OCI-LY3 (cell line): ENCODE measurements at regions not wholly inside any gene's neighbourhood (a gene's known extent, or its start where the extent isn't known, plus 50 kb on each side); places are given as distances from the start of the nearest gene placed in this dataset.
"Not testable (repeated sequence)": the region's sequence is repeated elsewhere in the genome, so short reads cannot be mapped to it uniquely, and the experiment has no call there.

Experiments
- H2AFZ ChIP-seq: fragments of 200-600, 300-600 bp; shearing (Covaris generic); 2 replicates; pipeline ENCODE4 v1.6.0; 2014; ENCODE audit warnings: antibody characterized with exemption, low read depth, low read length
- H3K27ac ChIP-seq: fragments of 200-600, 300-600 bp; sonication (generic); 2 replicates; pipeline ENCODE4 v1.5.1; 2014; ENCODE audit warnings: mild to moderate bottlenecking, low read length, moderate library complexity, mixed read lengths
- H3K27me3 ChIP-seq: fragments of 200-600, 300-600 bp; sonication (generic); 2 replicates; pipeline ENCODE4 v1.6.1; 2014; ENCODE audit warnings: low read depth, low read length, mixed read lengths
- H3K36me3 ChIP-seq: fragments of 200-600, 300-600 bp; sonication (generic); replicated peaks from 2 replicates; pipeline ENCODE3; 2014; ENCODE audit warnings: low read depth, low read length, mixed read lengths
- H3K4me1 ChIP-seq: fragments of 300-600, 200-600 bp; sonication (generic); 2 replicates; pipeline ENCODE4 v1.6.1; 2014; ENCODE audit warnings: low read length, mixed read lengths
- H3K4me2 ChIP-seq: fragments of 200-600, 300-600 bp; sonication (generic); 2 replicates; pipeline ENCODE4 v1.6.1; 2014; ENCODE audit warnings: low read length, mixed read lengths
- H3K4me3 ChIP-seq: fragments of 300-600, 200-600 bp; sonication (generic); 2 replicates; pipeline ENCODE4 v1.5.1; 2014; ENCODE audit warnings: antibody characterized with exemption, mild to moderate bottlenecking, low read length, moderate library complexity
- H3K79me2 ChIP-seq: fragments of 300-600, 200-600 bp; shearing (Covaris generic); 2 replicates; pipeline ENCODE4 v1.6.1; 2014; ENCODE audit warnings: mild to moderate bottlenecking, low read length, mixed read lengths
- H3K9ac ChIP-seq: fragments of 300-600, 200-600 bp; shearing (Covaris generic); 2 replicates; pipeline ENCODE4 v1.6.0; 2014; ENCODE audit warnings: mild to moderate bottlenecking, low read length, moderate library complexity
- H3K9me3 ChIP-seq: fragments of 200-600, 300-600 bp; shearing (Covaris generic); 2 replicates; pipeline ENCODE4 v1.6.1; 2014; ENCODE audit warnings: low read length, mixed read lengths; ENCODE audit not compliant: insufficient read depth
- H4K20me1 ChIP-seq: fragments of 200-600, 300-600 bp; sonication (generic); 2 replicates; pipeline ENCODE4 v1.6.1; 2016; ENCODE audit warnings: low read length, mixed read lengths; ENCODE audit not compliant: insufficient read depth
- EZH2phosphoT487 ChIP-seq: fragments of 200-600 bp; shearing (Covaris generic); IDR thresholded peaks from 2 replicates; pipeline ENCODE4 v1.6.1; 2018; ENCODE audit warnings: antibody characterized with exemption, mixed run types, low read depth
- TF ChIP-seq, protein P1 (sequence below): fragments of 200-600, 300-600 bp; sonication (generic); IDR thresholded peaks from 2 replicates; pipeline ENCODE4 v1.5.1; 2014; ENCODE audit warnings: antibody characterized with exemption, low read length, low read depth

DNA sequence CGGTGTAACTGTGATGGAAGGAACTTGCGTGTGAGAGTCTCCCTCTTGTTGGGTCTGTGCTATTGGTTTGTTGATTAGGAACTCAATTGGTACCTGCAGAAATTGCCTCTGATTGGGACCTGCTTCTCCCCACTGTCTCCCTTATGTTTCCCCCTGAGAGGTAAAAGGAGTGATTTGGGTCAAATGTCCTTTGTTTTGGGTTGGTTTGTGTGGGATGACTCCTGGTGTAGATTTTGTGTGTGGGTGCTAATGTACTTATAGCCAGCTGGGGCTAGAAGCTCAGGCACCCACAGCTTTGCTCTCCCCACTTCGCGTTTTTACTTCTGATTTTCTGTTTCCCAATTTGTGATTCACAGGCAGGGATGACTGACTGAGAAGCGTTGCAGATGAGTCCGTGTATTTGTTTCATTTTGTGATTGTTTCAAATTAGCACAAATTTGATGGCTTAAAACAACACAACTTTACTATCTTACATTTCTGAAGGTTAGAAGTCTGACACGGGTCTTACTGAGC, 79.1 kb downstream of the UTRN start:
- H3K4me2 ChIP-seq, result no peak overlapping the region
- no peaks in the 10 kb centered on the region for H3K36me3 ChIP-seq
- H3K4me3 ChIP-seq, result no peak overlapping the region
- H3K27me3 ChIP-seq, result no peaks in the 10 kb centered on the region
- no peak overlapping the region for H3K9ac ChIP-seq
- no peaks in the 10 kb centered on the region for H3K4me1 ChIP-seq
- no peaks in the 10 kb centered on the region for H3K79me2 ChIP-seq
- H3K27ac ChIP-seq, result no peak overlapping the region
- TF ChIP-seq, protein P1, sequence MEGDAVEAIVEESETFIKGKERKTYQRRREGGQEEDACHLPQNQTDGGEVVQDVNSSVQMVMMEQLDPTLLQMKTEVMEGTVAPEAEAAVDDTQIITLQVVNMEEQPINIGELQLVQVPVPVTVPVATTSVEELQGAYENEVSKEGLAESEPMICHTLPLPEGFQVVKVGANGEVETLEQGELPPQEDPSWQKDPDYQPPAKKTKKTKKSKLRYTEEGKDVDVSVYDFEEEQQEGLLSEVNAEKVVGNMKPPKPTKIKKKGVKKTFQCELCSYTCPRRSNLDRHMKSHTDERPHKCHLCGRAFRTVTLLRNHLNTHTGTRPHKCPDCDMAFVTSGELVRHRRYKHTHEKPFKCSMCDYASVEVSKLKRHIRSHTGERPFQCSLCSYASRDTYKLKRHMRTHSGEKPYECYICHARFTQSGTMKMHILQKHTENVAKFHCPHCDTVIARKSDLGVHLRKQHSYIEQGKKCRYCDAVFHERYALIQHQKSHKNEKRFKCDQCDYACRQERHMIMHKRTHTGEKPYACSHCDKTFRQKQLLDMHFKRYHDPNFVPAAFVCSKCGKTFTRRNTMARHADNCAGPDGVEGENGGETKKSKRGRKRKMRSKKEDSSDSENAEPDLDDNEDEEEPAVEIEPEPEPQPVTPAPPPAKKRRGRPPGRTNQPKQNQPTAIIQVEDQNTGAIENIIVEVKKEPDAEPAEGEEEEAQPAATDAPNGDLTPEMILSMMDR, result no peak
- TF ChIP-seq EZH2phosphoT487, result no peak
- no peaks in the 10 kb centered on the region for H3K9me3 ChIP-seq
- H4K20me1 ChIP-seq, result no peaks in the 10 kb centered on the region
- no peak overlapping the region for H2AFZ ChIP-seq

DNA sequence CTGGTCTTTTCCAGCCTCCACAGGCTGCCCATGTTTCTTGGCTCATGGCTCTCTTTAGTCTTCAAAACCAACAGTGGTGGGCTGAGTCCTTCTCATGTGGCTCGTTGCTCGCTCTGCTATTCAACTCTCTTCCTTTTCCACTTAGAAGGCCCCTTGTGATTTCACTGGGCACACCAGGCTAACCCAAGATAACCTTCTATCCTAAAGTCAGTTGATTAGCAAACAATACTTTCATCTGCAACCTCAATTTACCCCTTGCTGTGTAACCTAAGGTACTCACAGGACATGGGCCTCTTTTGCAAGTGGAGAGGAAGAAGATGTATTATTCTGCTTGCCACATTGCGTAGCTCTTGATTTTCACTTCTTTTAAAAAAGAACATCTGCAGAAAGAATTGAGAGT, 79.6 kb downstream of the UTRN start:
- Histone ChIP-seq H4K20me1 (no peaks in the 10 kb centered on the region), H3K4me3 (no peak overlapping the region), H3K4me1 (no peaks in the 10 kb centered on the region), H3K79me2 (no peaks in the 10 kb centered on the region), H3K9ac (no peak overlapping the region), H3K4me2 (no peak overlapping the region), H3K36me3 (no peaks in the 10 kb centered on the region), H3K9me3 (no peaks in the 10 kb centered on the region), H3K27me3 (no peaks in the 10 kb centered on the region), H3K27ac (no peak overlapping the region), H2AFZ (no peak overlapping the region)
- TF ChIP-seq, protein P1, result no peak
- no peak for TF ChIP-seq EZH2phosphoT487

DNA sequence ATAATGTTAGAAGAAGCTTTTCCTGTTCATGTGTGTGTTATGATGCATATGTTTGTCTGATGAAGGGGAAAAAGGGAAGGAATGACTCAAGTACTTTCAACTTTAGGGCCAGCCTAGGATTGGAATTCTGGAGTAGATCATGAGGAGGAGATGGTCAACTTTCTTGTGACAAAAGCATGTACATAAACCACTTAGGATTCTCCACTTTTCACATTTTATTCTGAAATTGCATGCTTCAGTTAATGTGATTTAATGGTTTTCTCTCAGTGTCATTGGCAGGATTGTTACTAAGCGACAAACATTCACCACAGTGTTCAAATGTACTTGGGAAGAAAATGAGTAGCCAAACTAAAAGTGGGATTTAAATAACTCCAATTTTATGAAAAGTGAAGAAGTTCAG, 80.1 kb downstream of the UTRN start:
- H3K27ac ChIP-seq, result no peak overlapping the region

DNA sequence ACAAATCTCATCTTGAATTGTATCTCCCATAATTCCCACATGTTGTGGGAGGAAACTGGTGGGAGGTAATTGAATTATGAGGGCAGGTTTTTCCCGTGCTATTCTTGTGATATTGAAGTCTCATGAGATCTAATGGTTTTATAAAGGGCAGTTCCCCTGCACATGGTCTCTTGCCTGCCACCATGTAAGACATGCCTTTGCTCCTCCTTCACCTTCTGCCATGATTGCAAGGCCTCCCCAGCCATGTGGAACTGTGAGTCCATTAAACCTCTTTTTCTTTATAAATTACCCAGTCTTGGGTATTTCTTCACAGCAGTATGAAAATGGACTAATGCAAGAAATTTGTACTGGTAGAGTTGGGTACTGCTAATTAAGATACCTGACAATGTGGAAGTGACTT, 84.6 kb downstream of the UTRN start:
- not testable (repeated sequence) for H3K36me3 ChIP-seq, H3K9me3 ChIP-seq, H3K4me2 ChIP-seq, H3K9ac ChIP-seq, H2AFZ ChIP-seq, H3K79me2 ChIP-seq, H3K27me3 ChIP-seq, H3K4me1 ChIP-seq, H4K20me1 ChIP-seq, H3K27ac ChIP-seq, H3K4me3 ChIP-seq

More for the DNA sequence above, 80.1 kb downstream of the UTRN start:
- Histone ChIP-seq H3K27me3 (no peaks in the 10 kb centered on the region), H3K79me2 (no peaks in the 10 kb centered on the region), H3K4me1 (no peaks in the 10 kb centered on the region), H3K4me3 (no peak overlapping the region), H3K36me3 (no peaks in the 10 kb centered on the region), H3K9me3 (no peaks in the 10 kb centered on the region), H3K9ac (no peak overlapping the region), H3K4me2 (no peak overlapping the region), H4K20me1 (no peaks in the 10 kb centered on the region), H2AFZ (no peak overlapping the region)
- TF ChIP-seq, protein P1, result no peak
- TF ChIP-seq EZH2phosphoT487, result no peak

DNA sequence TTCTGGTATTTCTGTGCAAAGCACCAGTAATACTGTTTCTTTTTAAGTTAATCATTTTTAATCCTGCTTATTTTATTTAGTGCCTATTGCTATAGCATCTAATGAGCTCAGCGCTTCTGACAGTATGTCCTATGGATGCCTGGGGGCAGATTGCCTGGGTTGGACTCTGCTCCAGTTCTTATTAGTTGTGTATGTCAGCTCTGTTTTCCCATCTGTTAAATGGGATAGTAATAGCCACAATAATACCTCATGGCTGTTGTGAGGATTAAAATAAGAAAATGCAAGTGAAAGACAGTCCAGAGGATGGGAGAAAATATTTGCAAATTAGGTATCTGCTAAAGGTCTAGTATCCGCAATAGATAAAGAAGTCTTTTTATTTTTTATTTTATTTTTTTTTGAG, 87.0 kb downstream of the UTRN start:
- no peaks in the 10 kb centered on the region for H4K20me1 ChIP-seq
- H3K36me3 ChIP-seq, result no peaks in the 10 kb centered on the region
- no peak overlapping the region for H3K4me2 ChIP-seq

More for the DNA sequence above, 87.0 kb downstream of the UTRN start:
- H3K27ac ChIP-seq, result no peak overlapping the region
- no peaks in the 10 kb centered on the region for H3K9me3 ChIP-seq
- no peak for TF ChIP-seq EZH2phosphoT487
- TF ChIP-seq, protein P1, result no peak
- no peak overlapping the region for H3K9ac ChIP-seq
- no peak overlapping the region for H2AFZ ChIP-seq
- H3K4me3 ChIP-seq, result no peak overlapping the region
- no peaks in the 10 kb centered on the region for H3K4me1 ChIP-seq
- H3K27me3 ChIP-seq, result no peaks in the 10 kb centered on the region
- no peaks in the 10 kb centered on the region for H3K79me2 ChIP-seq
